K562 (cell line): ENCODE measurements at regions not wholly inside any gene's neighbourhood (a gene's known extent, or its start where the extent isn't known, plus 50 kb on each side); places are given as distances from the start of the nearest gene placed in this dataset.

Experiments
- CCAR2 ChIP-seq: fragments of 200-400 bp; formaldehyde crosslinking; IDR thresholded peaks from 2 replicates; pipeline ENCODE4 v1.6.1; 2017; ENCODE audit warnings: mild to moderate bottlenecking, low read depth, low read length
- JUNB ChIP-seq: fragments of 450-650 bp; formaldehyde crosslinking; conservative IDR thresholded peaks from 2 replicates; pipeline ENCODE4 v1.4.0; 2020; ENCODE audit warnings: mild to moderate bottlenecking
- MAFK ChIP-seq: IDR thresholded peaks from 2 replicates; pipeline ENCODE4 v1.6.1; 2011; ENCODE audit warnings: low read length, improper control_type of control experiment
- MCM5 ChIP-seq: fragments of 450-650 bp; IDR thresholded peaks from 2 replicates; pipeline ENCODE4 v1.6.1; 2016; ENCODE audit warnings: low read depth
- NBN ChIP-seq: fragments of 450-650 bp; IDR thresholded peaks from 2 replicates; pipeline ENCODE4 v1.6.1; 2016; ENCODE audit warnings: low read depth, mild to moderate bottlenecking
- NRF1 ChIP-seq, 2 experiments: fragments of 450-650 bp; IDR thresholded peaks in 1 of 2; conservative IDR thresholded peaks in 1 of 2; 2 replicates each; pipeline ENCODE4 v1.6.1; 2014; ENCODE audit warnings: mild to moderate bottlenecking in 2 of 2
- POLR2A ChIP-seq: fragments of 450-650 bp; conservative IDR thresholded peaks from 2 replicates; pipeline ENCODE4 v1.6.1; 2016
- SP2 ChIP-seq: IDR thresholded peaks from 2 replicates; pipeline ENCODE4 v1.6.1; 2011; ENCODE audit warnings: mild to moderate bottlenecking, low read depth, low read length, moderate library complexity; ENCODE audit not compliant: poor library complexity, severe bottlenecking; ENCODE audit errors: extremely low read depth
- TF ChIP-seq, protein P1 (sequence below): sonication (generic); formaldehyde crosslinking; IDR thresholded peaks from 2 replicates; pipeline ENCODE4 v1.8.0; 2022; ENCODE audit warnings: missing genetic modification reagents, mild to moderate bottlenecking, moderate library complexity, borderline replicate concordance
- TF ChIP-seq, protein P2 (sequence below): sonication (generic); formaldehyde crosslinking; IDR thresholded peaks from 2 replicates; pipeline ENCODE4 v1.8.1; 2023; ENCODE audit warnings: mild to moderate bottlenecking, missing genetic modification reagents
- TF ChIP-seq, protein P3 (sequence below): fragments of 450-650 bp; conservative IDR thresholded peaks from 2 replicates; pipeline ENCODE4 v1.6.1; 2016; ENCODE audit warnings: missing genetic modification characterization, low read depth, mild to moderate bottlenecking, control low read depth, missing compliant biosample characterization
- TF ChIP-seq, protein P4 (sequence below): sonication (generic); formaldehyde crosslinking; IDR thresholded peaks from 2 replicates; pipeline ENCODE4 v1.8.1; 2022; ENCODE audit warnings: missing genetic modification reagents
- TF ChIP-seq, protein P5 (sequence below), 3 experiments: IDR thresholded peaks in 2 of 3; conservative IDR thresholded peaks in 1 of 3; 2 replicates each; pipeline ENCODE4 v1.5.1; 2011 to 2012; ENCODE audit warnings: low read length in 3 of 3, mild to moderate bottlenecking in 3 of 3, control low read depth in 2 of 3, improper control_type of control experiment in 1 of 3, inconsistent platforms in 1 of 3, low read depth in 1 of 3, mixed read lengths in 1 of 3, moderate library complexity in 1 of 3; ENCODE audit not compliant: insufficient read depth in 2 of 3

DNA sequence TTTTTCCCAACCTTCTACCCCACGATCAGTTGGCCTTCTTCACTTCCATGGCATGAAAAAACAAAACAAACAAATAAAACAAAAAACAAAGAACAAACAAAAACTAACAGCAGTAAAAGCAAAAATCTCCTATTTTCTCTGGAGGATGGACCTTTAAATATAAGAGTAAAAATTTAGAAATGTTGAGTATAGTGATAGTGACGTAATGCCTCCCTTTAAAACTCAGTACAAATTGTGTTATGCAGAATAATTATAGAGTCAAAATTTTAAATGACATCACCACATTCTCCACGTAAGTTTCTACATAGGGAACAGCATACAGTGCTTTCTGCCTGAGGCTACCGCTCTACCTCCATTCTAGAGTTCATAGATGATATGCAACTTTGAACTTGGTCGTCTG is 2156.4 kb downstream of the PCDH7 start:
- TF ChIP-seq SP2 (no peak), NBN (no peak), NRF1 (conservative IDR thresholded peaks at IDR 0.05 in 1 of 2, IDR thresholded peaks at IDR 0.05 in 1 of 2) (no peak), POLR2A (no peak), MCM5 (no peak), JUNB (no peak), CCAR2 (no peak), MAFK (no peak)
- TF ChIP-seq, protein P1, sequence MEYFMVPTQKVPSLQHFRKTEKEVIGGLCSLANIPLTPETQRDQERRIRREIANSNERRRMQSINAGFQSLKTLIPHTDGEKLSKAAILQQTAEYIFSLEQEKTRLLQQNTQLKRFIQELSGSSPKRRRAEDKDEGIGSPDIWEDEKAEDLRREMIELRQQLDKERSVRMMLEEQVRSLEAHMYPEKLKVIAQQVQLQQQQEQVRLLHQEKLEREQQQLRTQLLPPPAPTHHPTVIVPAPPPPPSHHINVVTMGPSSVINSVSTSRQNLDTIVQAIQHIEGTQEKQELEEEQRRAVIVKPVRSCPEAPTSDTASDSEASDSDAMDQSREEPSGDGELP = no peak
- TF ChIP-seq, protein P2, sequence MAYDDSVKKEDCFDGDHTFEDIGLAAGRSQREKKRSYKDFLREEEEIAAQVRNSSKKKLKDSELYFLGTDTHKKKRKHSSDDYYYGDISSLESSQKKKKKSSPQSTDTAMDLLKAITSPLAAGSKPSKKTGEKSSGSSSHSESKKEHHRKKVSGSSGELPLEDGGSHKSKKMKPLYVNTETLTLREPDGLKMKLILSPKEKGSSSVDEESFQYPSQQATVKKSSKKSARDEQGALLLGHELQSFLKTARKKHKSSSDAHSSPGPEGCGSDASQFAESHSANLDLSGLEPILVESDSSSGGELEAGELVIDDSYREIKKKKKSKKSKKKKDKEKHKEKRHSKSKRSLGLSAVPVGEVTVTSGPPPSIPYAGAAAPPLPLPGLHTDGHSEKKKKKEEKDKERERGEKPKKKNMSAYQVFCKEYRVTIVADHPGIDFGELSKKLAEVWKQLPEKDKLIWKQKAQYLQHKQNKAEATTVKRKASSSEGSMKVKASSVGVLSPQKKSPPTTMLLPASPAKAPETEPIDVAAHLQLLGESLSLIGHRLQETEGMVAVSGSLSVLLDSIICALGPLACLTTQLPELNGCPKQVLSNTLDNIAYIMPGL (CRISPR knock-in tag) = no peak
- TF ChIP-seq, protein P3, sequence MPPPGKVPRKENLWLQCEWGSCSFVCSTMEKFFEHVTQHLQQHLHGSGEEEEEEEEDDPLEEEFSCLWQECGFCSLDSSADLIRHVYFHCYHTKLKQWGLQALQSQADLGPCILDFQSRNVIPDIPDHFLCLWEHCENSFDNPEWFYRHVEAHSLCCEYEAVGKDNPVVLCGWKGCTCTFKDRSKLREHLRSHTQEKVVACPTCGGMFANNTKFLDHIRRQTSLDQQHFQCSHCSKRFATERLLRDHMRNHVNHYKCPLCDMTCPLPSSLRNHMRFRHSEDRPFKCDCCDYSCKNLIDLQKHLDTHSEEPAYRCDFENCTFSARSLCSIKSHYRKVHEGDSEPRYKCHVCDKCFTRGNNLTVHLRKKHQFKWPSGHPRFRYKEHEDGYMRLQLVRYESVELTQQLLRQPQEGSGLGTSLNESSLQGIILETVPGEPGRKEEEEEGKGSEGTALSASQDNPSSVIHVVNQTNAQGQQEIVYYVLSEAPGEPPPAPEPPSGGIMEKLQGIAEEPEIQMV (tag) = no peak
- TF ChIP-seq, protein P4, sequence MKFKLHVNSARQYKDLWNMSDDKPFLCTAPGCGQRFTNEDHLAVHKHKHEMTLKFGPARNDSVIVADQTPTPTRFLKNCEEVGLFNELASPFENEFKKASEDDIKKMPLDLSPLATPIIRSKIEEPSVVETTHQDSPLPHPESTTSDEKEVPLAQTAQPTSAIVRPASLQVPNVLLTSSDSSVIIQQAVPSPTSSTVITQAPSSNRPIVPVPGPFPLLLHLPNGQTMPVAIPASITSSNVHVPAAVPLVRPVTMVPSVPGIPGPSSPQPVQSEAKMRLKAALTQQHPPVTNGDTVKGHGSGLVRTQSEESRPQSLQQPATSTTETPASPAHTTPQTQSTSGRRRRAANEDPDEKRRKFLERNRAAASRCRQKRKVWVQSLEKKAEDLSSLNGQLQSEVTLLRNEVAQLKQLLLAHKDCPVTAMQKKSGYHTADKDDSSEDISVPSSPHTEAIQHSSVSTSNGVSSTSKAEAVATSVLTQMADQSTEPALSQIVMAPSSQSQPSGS (CRISPR knock-in tag) = no peak
- TF ChIP-seq, protein P5, sequence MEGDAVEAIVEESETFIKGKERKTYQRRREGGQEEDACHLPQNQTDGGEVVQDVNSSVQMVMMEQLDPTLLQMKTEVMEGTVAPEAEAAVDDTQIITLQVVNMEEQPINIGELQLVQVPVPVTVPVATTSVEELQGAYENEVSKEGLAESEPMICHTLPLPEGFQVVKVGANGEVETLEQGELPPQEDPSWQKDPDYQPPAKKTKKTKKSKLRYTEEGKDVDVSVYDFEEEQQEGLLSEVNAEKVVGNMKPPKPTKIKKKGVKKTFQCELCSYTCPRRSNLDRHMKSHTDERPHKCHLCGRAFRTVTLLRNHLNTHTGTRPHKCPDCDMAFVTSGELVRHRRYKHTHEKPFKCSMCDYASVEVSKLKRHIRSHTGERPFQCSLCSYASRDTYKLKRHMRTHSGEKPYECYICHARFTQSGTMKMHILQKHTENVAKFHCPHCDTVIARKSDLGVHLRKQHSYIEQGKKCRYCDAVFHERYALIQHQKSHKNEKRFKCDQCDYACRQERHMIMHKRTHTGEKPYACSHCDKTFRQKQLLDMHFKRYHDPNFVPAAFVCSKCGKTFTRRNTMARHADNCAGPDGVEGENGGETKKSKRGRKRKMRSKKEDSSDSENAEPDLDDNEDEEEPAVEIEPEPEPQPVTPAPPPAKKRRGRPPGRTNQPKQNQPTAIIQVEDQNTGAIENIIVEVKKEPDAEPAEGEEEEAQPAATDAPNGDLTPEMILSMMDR (IDR thresholded peaks at IDR 0.05 in 2 of 3, conservative IDR thresholded peaks at IDR 0.05 in 1 of 3; ENCODE audit: insufficient read depth in 2 of 3, low read depth in 1 of 3, low read length in 3 of 3) = no peak
